GM19043 (cell line): ENCODE measurements at regions not wholly inside any gene's neighbourhood (a gene's known extent, or its start where the extent isn't known, plus 50 kb on each side); places are given as distances from the start of the nearest gene placed in this dataset.

Experiments
- ATAC-seq: cut with Tn5 transposase; IDR thresholded peaks from one replicate; pipeline ENCODE4 v1.9.1; 2021; ENCODE audit warnings: low read depth; ENCODE audit not compliant: unreplicated experiment

GRCh38 chr3:188940573-188940932 is 231.2 kb upstream of the TPRG1 start:
- no peak for ATAC-seq

- ATAC-seq, result no peak
These were observed 230.7 kb upstream of the TPRG1 start for GRCh38 chr3:188941103-188941502.

GRCh38 chr3:188942191-188942590 is 229.6 kb upstream of the TPRG1 start:
- no peak for ATAC-seq

GRCh38 chr3:188943591-188943990 is 228.2 kb upstream of the TPRG1 start:
- ATAC-seq, result no peak

GRCh38 chr3:188944108-188944507 is 227.7 kb upstream of the TPRG1 start:
- no peak for ATAC-seq

- no peak for ATAC-seq
These were observed 225.2 kb upstream of the TPRG1 start for GRCh38 chr3:188946351-188947240.

- no peak for ATAC-seq
These were observed 224.1 kb upstream of the TPRG1 start for GRCh38 chr3:188947401-188948280.

GRCh38 chr3:188948281-188948996 is 223.3 kb upstream of the TPRG1 start:
- no peak for ATAC-seq

GRCh38 chr3:188948997-188949389 is 222.8 kb upstream of the TPRG1 start:
- no peak for ATAC-seq

GRCh38 chr3:188949456-188949855 is 222.3 kb upstream of the TPRG1 start:
- ATAC-seq, result no peak

GRCh38 chr3:188949996-188950395 is 221.8 kb upstream of the TPRG1 start:
- no peak for ATAC-seq

- ATAC-seq, result no peak
These were observed 220.8 kb upstream of the TPRG1 start for GRCh38 chr3:188950832-188951489.

GRCh38 chr3:188951734-188952133 is 220.0 kb upstream of the TPRG1 start:
- ATAC-seq, result no peak

- ATAC-seq, result peak; percentile 49
These were observed 217.1 kb upstream of the TPRG1 start for GRCh38 chr3:188954590-188955208.

- ATAC-seq, result no peak
These were observed 215.9 kb upstream of the TPRG1 start for GRCh38 chr3:188955919-188956318.

- ATAC-seq, result no peak
These were observed 214.8 kb upstream of the TPRG1 start for GRCh38 chr3:188956839-188957489.

GRCh38 chr3:188959013-188959412 is 212.8 kb upstream of the TPRG1 start:
- no peak for ATAC-seq

GRCh38 chr3:188962253-188963247 is 209.2 kb upstream of the TPRG1 start:
- no peak for ATAC-seq
